ENCODE measurements at regions not wholly inside any gene's neighbourhood (a gene's known extent, or its start where the extent isn't known, plus 50 kb on each side); places are given as distances from the start of the nearest gene placed in this dataset.

DNA sequence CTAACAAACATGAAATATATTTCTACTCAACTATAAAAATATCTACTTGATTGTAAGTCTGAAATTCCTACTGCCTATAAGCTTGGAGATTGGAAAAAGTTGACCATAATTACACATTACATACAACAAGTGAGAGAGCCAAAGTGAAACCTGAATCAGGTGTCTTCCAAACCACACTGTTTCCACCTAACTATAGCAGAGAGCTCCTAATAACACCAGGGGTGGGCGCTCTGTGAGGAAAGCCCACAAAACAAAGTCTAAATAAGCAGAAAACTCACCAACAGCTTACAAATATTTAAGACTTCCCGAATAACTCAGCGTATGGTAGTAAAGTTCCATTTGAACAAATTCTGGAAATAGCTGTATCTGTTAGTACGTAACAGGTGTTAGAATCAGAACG lies 119.9 kb downstream of the GPR37 start:
- Mint-ChIP-seq H3K27ac (ENCODE audit: unreplicated experiment) (no peak overlapping the region), H3K4me1 (ENCODE audit: unreplicated experiment) (peaks cover 6% of the 10 kb centered on the region)
- TF ChIP-seq, protein P1, sequence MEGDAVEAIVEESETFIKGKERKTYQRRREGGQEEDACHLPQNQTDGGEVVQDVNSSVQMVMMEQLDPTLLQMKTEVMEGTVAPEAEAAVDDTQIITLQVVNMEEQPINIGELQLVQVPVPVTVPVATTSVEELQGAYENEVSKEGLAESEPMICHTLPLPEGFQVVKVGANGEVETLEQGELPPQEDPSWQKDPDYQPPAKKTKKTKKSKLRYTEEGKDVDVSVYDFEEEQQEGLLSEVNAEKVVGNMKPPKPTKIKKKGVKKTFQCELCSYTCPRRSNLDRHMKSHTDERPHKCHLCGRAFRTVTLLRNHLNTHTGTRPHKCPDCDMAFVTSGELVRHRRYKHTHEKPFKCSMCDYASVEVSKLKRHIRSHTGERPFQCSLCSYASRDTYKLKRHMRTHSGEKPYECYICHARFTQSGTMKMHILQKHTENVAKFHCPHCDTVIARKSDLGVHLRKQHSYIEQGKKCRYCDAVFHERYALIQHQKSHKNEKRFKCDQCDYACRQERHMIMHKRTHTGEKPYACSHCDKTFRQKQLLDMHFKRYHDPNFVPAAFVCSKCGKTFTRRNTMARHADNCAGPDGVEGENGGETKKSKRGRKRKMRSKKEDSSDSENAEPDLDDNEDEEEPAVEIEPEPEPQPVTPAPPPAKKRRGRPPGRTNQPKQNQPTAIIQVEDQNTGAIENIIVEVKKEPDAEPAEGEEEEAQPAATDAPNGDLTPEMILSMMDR (IDR thresholded peaks at IDR 0.05) = no peak

DNA sequence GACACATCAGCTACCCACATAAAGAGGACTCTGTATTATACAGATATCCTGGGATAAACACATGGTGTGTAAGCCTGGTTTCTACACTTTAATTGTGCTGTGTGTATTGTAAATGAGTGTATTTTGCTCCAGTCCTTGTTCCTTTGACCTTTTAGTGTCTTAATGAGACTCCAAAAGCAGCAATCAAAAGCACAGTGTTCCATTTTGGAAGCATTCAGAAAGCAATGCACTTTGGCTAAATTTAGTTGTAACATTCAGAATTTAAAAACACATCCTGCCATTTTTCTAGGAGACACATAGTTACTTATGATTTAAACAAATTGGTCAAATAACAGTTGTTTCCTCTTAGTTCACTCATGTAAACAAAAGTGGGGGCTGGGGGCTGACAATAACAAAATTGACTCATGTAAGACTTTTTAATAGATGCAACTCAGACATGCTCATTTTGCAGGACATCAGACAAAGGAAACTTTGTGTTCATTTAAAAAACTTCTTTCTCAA lies 122.2 kb downstream of the GPR37 start:
- no peaks in the 10 kb centered on the region for H3K27me3 Mint-ChIP-seq (ENCODE audit: unreplicated experiment)
- H3K4me1 Mint-ChIP-seq (ENCODE audit: unreplicated experiment) = no peaks in the 10 kb centered on the region
- no peaks in the 10 kb centered on the region for H3K36me3 Mint-ChIP-seq (ENCODE audit: unreplicated experiment)
- DNase-seq (ENCODE audit: extremely low spot score, unreplicated experiment) = no peak
- H3K27ac Mint-ChIP-seq (ENCODE audit: unreplicated experiment) = no peak overlapping the region
- no peak overlapping the region for H3K4me3 Mint-ChIP-seq (ENCODE audit: unreplicated experiment)
- TF ChIP-seq, protein P1 (IDR thresholded peaks at IDR 0.05) = no peak
- peaks cover 7% of the 10 kb centered on the region for H3K9me3 Mint-ChIP-seq (ENCODE audit: unreplicated experiment)

More for the DNA sequence above, 119.9 kb downstream of the GPR37 start:
- H3K27me3 Mint-ChIP-seq (ENCODE audit: unreplicated experiment) = no peaks in the 10 kb centered on the region
- H3K36me3 Mint-ChIP-seq (ENCODE audit: unreplicated experiment) = no peaks in the 10 kb centered on the region
- H3K9me3 Mint-ChIP-seq (ENCODE audit: unreplicated experiment) = peaks cover 7% of the 10 kb centered on the region
- no peak overlapping the region for H3K4me3 Mint-ChIP-seq (ENCODE audit: unreplicated experiment)
- no peak for DNase-seq (ENCODE audit: extremely low spot score, unreplicated experiment)

DNA sequence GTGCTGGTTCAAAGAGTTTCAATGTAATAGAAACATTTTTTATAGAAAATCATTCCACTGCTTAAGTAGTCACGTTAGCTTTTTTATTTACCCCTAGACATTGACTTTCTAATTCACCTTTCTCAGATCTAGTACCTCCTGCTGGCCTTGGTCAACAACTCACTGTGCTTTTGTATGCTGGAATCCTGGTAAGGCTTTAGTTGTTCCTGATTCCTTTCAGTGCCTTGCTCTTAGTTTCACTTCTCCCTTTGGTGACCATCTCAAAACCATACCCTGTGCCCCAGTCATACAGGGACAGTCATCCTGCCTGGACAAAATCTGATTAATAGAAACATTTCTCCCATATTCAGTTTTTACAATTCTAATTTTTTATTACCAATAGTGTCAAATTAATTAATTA lies 130.2 kb downstream of the GPR37 start:
- no peak for DNase-seq (ENCODE audit: extremely low spot score, unreplicated experiment)
- Mint-ChIP-seq H3K9me3 (ENCODE audit: unreplicated experiment) (peaks cover 7% of the 10 kb centered on the region), H3K4me3 (ENCODE audit: unreplicated experiment) (no peak overlapping the region), H3K36me3 (ENCODE audit: unreplicated experiment) (no peaks in the 10 kb centered on the region), H3K4me1 (ENCODE audit: unreplicated experiment) (no peaks in the 10 kb centered on the region), H3K27ac (ENCODE audit: unreplicated experiment) (no peak overlapping the region), H3K27me3 (ENCODE audit: unreplicated experiment) (peaks cover 3% of the 10 kb centered on the region)
- TF ChIP-seq, protein P1 (IDR thresholded peaks at IDR 0.05) = no peak

- H3K27me3 Mint-ChIP-seq (ENCODE audit: unreplicated experiment) = peaks cover 3% of the 10 kb centered on the region
- no peaks in the 10 kb centered on the region for H3K36me3 Mint-ChIP-seq (ENCODE audit: unreplicated experiment)
- H3K4me3 Mint-ChIP-seq (ENCODE audit: unreplicated experiment) = no peak overlapping the region
- TF ChIP-seq, protein P1 (IDR thresholded peaks at IDR 0.05) = no peak
- DNase-seq (ENCODE audit: extremely low spot score, unreplicated experiment) = no peak
- H3K9me3 Mint-ChIP-seq (ENCODE audit: unreplicated experiment) = peaks cover 7% of the 10 kb centered on the region
- H3K27ac Mint-ChIP-seq (ENCODE audit: unreplicated experiment) = no peak overlapping the region
- no peaks in the 10 kb centered on the region for H3K4me1 Mint-ChIP-seq (ENCODE audit: unreplicated experiment)
Measured at GRCh38 chr7:124633740-124634139, 131.9 kb downstream of the GPR37 start.

DNA sequence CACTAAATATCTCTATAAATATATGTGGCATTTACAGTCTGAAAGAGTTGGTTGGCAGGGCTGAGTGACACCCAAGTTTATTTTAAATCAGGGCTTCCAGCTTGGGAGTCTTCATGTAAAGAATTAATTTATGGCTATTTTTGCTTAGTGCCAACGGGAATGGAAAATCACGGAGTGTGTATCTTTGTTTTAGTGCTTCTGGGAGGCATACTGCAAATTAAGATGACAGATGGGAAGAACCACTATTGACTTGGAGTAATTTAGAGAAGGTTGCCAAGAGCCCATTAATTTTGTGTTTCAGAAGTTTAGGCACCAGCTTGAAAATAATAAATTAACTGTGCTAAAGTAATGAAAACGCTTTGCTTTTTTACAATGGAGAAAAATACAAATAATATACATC lies 135.2 kb downstream of the GPR37 start:
- peaks cover 2% of the 10 kb centered on the region for H3K36me3 Mint-ChIP-seq (ENCODE audit: unreplicated experiment)
- no peak overlapping the region for H3K4me3 Mint-ChIP-seq (ENCODE audit: unreplicated experiment)
- no peak for DNase-seq (ENCODE audit: extremely low spot score, unreplicated experiment)
- TF ChIP-seq, protein P1 (IDR thresholded peaks at IDR 0.05) = no peak
- H3K27me3 Mint-ChIP-seq (ENCODE audit: unreplicated experiment) = no peaks in the 10 kb centered on the region
- no peak overlapping the region for H3K27ac Mint-ChIP-seq (ENCODE audit: unreplicated experiment)
- peaks cover 15% of the 10 kb centered on the region for H3K9me3 Mint-ChIP-seq (ENCODE audit: unreplicated experiment)
- H3K4me1 Mint-ChIP-seq (ENCODE audit: unreplicated experiment) = no peaks in the 10 kb centered on the region

Data from osteocyte (in vitro differentiated cells).